ENCODE measurements at regions not wholly inside any gene's neighbourhood (a gene's known extent, or its start where the extent isn't known, plus 50 kb on each side); places are given as distances from the start of the nearest gene placed in this dataset.

DNA sequence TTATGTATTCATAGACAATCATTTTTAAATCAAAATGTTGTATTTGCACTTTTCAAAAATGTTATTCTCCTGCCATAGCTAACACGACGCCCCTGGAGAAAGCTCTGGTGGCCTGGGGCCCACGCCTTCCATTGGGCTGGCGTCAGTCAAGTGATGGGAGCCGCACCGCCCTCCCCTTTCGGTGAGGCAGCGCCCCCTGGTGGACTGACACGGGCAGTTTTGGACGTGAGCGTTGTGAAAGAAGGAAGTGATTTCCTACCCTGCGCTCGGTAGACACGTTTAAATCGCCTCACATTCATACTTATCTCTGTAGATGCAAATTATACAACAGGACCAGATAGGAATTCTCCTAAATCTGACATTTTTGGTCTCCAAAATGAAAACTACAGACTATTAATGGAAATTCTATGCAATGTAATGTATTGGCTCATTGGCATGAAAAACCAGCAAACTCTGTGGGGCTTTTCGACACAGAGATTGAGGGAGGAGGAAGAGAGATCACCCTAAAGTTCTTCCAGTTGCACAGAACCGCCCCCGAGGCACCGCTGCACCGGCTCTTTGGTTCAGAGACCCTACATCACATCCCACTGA lies 326.2 kb upstream of the SOX11 start:
- TF ChIP-seq, protein P1, sequence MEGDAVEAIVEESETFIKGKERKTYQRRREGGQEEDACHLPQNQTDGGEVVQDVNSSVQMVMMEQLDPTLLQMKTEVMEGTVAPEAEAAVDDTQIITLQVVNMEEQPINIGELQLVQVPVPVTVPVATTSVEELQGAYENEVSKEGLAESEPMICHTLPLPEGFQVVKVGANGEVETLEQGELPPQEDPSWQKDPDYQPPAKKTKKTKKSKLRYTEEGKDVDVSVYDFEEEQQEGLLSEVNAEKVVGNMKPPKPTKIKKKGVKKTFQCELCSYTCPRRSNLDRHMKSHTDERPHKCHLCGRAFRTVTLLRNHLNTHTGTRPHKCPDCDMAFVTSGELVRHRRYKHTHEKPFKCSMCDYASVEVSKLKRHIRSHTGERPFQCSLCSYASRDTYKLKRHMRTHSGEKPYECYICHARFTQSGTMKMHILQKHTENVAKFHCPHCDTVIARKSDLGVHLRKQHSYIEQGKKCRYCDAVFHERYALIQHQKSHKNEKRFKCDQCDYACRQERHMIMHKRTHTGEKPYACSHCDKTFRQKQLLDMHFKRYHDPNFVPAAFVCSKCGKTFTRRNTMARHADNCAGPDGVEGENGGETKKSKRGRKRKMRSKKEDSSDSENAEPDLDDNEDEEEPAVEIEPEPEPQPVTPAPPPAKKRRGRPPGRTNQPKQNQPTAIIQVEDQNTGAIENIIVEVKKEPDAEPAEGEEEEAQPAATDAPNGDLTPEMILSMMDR (IDR thresholded peaks at IDR 0.05; ENCODE audit: insufficient read depth, low read length, poor library complexity, severe bottlenecking) = peak; percentile 73
- TF ChIP-seq EZH2phosphoT487 (conservative IDR thresholded peaks at IDR 0.05; ENCODE audit: low read length) = no peak
- H3K9me2 ChIP-seq (replicated peaks; ENCODE audit: insufficient read depth, low read length) = no peaks in the 10 kb centered on the region
- H3K9ac ChIP-seq (ENCODE audit: low read length) = no peak overlapping the region
- no peaks in the 10 kb centered on the region for H3K27me3 ChIP-seq (ENCODE audit: low read length)
- peak overlapping the region; percentile 38 for H3K4me2 ChIP-seq (ENCODE audit: low read depth, low read length, poor library complexity, severe bottlenecking)
- H3K4me3 ChIP-seq (ENCODE audit: insufficient read depth, low read length, poor library complexity, severe bottlenecking) = no peak overlapping the region
- no peaks in the 10 kb centered on the region for H3K9me3 ChIP-seq (ENCODE audit: insufficient read depth, low read length)
- peak overlapping the region; percentile 47 for H2AFZ ChIP-seq (ENCODE audit: low read depth, low read length, severe bottlenecking)
- H3K27ac ChIP-seq (ENCODE audit: low read depth, low read length) = no peak overlapping the region
- H4K20me1 ChIP-seq (ENCODE audit: low read depth, low read length) = no peaks in the 10 kb centered on the region
- no peaks in the 10 kb centered on the region for H3F3A ChIP-seq (ENCODE audit: insufficient read depth)
- H3K36me3 ChIP-seq (ENCODE audit: low read length) = no peaks in the 10 kb centered on the region
- H3K79me2 ChIP-seq (ENCODE audit: insufficient read depth, low read length) = no peaks in the 10 kb centered on the region

DNA sequence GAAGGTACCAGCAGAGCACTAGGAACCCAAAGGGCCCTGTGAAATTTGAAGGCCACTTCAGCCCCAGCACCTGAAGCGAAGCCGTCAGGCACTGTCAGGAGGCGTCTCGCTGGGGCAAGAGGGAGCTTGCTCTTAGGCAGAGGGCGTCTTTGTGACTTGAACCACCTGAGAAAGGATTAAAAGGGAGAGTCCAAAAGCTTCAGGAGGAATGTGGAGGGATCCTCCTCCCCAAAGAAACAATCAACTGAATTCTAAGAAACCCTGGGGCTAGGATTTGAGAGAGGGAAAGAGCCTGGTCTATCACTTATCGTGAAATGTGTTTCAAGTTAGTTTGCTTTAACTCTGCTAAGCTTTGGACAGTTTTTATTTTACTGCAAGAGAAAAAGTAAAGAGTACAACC lies 324.9 kb upstream of the SOX11 start:
- H3K36me3 ChIP-seq (ENCODE audit: low read length) = no peaks in the 10 kb centered on the region
- H3K27me3 ChIP-seq (ENCODE audit: low read length) = no peaks in the 10 kb centered on the region
- no peak overlapping the region for H3K27ac ChIP-seq (ENCODE audit: low read depth, low read length)
- H3K4me2 ChIP-seq (ENCODE audit: low read depth, low read length, poor library complexity, severe bottlenecking) = no peak overlapping the region
- no peak overlapping the region for H3K9ac ChIP-seq (ENCODE audit: low read length)
- H2AFZ ChIP-seq (ENCODE audit: low read depth, low read length, severe bottlenecking) = no peak overlapping the region
- no peaks in the 10 kb centered on the region for H3K9me3 ChIP-seq (ENCODE audit: insufficient read depth, low read length)
- no peak for TF ChIP-seq EZH2phosphoT487 (conservative IDR thresholded peaks at IDR 0.05; ENCODE audit: low read length)
- TF ChIP-seq, protein P1 (IDR thresholded peaks at IDR 0.05; ENCODE audit: insufficient read depth, low read length, poor library complexity, severe bottlenecking) = no peak
- no peak overlapping the region for H3K4me3 ChIP-seq (ENCODE audit: insufficient read depth, low read length, poor library complexity, severe bottlenecking)
- H4K20me1 ChIP-seq (ENCODE audit: low read depth, low read length) = no peaks in the 10 kb centered on the region
- H3K79me2 ChIP-seq (ENCODE audit: insufficient read depth, low read length) = no peaks in the 10 kb centered on the region
- no peaks in the 10 kb centered on the region for H3K9me2 ChIP-seq (replicated peaks; ENCODE audit: insufficient read depth, low read length)
- H3F3A ChIP-seq (ENCODE audit: insufficient read depth) = no peaks in the 10 kb centered on the region

DNA sequence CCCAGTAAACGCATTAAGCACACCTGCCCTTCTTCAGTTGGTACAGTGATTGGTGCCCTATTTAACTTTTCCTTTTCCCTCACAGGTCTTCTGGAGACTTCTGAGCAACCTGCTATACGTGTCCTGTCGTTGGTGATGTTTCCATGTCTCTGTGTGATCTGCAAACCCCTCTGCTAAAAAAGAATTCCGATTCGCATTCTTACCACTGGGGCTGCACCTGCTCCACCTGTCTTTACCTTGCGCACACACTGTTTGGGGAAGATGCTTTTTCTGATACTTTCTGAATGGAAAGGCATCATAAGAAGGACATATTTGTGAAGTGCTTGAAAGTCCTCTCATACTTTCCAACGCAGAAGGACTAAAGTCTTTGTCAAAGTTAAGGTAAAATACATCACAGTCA lies 323.9 kb upstream of the SOX11 start:
- H3K79me2 ChIP-seq (ENCODE audit: insufficient read depth, low read length) = no peaks in the 10 kb centered on the region
- no peak overlapping the region for H3K9ac ChIP-seq (ENCODE audit: low read length)
- H4K20me1 ChIP-seq (ENCODE audit: low read depth, low read length) = no peaks in the 10 kb centered on the region
- no peaks in the 10 kb centered on the region for H3K9me2 ChIP-seq (replicated peaks; ENCODE audit: insufficient read depth, low read length)
- no peak overlapping the region for H3K4me3 ChIP-seq (ENCODE audit: insufficient read depth, low read length, poor library complexity, severe bottlenecking)
- H3K27ac ChIP-seq (ENCODE audit: low read depth, low read length) = no peak overlapping the region
- H2AFZ ChIP-seq (ENCODE audit: low read depth, low read length, severe bottlenecking) = no peak overlapping the region
- H3F3A ChIP-seq (ENCODE audit: insufficient read depth) = no peaks in the 10 kb centered on the region
- no peaks in the 10 kb centered on the region for H3K9me3 ChIP-seq (ENCODE audit: insufficient read depth, low read length)
- H3K4me2 ChIP-seq (ENCODE audit: low read depth, low read length, poor library complexity, severe bottlenecking) = no peak overlapping the region
- no peaks in the 10 kb centered on the region for H3K27me3 ChIP-seq (ENCODE audit: low read length)
- TF ChIP-seq EZH2phosphoT487 (conservative IDR thresholded peaks at IDR 0.05; ENCODE audit: low read length) = no peak
- TF ChIP-seq, protein P1 (IDR thresholded peaks at IDR 0.05; ENCODE audit: insufficient read depth, low read length, poor library complexity, severe bottlenecking) = no peak
- H3K36me3 ChIP-seq (ENCODE audit: low read length) = no peaks in the 10 kb centered on the region
